Stimulated activated CD8-positive, alpha-beta memory T cell treated with anti-CD3 and anti-CD28 coated beads, Interleukin-12 subunit alpha, Interleukin-12 subunit beta, amount 100 ng/mL, for 1 hour (primary cell): ENCODE measurements at regions not wholly inside any gene's neighbourhood (a gene's known extent, or its start where the extent isn't known, plus 50 kb on each side); places are given as distances from the start of the nearest gene placed in this dataset.

Experiments
- DNase-seq: peaks from one replicate; pipeline ENCODE4 v3.0.0-alpha.2; 2020; ENCODE audit warnings: low read depth

- DNase-seq: no peak
Observed at GRCh38 chr18:68114989-68115388, 598.5 kb upstream of the DSEL start.

DNA sequence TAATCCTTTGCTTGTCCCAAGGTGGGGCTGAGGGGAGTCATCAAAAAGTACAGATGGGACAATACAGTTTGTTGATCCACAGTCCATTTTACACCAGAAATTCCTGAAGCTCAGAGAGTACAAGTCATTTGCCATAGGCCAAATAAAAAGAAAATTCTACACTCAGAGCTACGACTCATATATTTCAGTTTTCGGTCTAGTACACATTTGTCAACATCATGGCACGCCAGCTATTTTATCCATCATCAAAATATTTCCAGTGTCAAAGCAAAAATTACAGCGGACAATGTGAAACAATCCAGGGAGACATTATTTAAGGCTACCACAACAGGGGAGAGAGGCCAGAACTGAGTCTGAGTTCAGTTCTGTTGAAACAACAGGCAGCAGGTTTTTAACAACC lies 587.5 kb upstream of the DSEL start:
- no peak for DNase-seq

DNA sequence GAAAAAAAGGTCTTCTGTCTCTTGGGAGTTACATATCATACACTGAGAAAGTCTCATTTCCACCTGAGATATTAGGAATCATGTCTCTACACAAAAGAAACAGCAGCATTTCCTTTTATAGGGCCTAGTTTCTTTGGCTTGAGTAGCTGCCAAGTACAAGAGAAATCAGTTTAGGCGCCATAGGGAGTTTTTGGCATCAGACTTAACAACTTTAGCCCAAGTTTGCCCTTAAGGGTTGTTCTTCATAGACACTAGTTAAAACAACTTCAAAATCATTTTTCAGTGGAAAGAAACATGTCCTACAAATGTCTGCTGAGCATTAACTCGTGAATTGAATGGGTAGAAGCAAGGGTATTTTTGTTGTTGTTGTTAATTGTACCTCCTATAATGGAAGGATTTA lies 587.0 kb upstream of the DSEL start:
- no peak for DNase-seq

DNA sequence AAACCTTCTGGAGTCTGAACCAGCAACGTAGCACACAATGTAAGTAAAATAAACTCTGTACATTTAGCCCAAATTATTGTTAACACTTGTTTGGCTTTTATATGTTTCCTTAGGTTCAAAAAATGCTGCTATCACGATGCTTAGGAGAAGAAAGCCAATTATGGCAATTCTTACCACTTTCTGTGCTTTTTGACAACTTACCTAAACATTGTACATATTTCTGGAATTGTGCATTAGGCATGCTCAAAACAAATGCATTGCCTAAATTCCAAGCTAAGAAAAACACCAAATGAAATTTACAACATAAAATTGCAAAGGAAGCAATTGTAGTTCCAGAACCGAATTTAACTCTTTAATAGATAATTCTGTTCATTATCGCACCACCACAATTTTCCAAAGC lies 585.6 kb upstream of the DSEL start:
- no peak for DNase-seq

DNA sequence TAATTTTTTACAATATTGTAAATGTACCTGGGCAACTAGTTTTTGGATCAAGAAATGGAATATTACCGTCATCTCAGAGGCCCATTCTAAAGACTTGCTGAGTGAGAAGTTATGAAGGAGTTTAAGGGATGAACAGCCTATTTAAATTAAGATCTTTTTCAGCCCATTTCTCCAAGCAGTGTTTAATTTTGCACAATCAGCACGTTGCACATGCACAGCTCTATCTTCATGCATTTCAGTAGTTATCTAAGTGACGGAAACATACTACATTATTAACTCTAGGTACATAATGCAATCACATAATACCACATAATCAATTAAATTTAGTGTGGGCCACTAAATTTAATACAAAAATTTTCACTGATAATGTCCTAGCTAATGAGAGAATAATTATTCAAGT lies 582.1 kb upstream of the DSEL start:
- DNase-seq: no peak

DNA sequence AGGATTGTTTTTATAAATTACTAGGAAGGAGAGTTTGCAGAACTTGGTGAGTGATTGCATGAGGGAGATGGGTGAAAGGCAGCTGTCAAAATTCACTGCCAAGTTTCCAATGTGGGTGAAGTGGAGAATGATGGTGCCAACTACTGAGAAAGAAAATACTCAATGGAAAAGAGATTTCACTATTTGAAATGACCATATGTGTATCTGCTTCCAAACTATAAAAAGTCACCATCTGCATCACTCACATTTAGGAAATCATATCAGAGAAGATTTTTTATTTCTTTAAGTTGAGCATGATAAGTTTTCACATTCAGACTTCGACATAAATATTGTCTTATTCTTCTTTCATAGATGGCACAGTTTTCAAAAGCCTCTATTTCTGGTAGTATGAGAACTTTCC lies 570.0 kb upstream of the DSEL start:
- no peak for DNase-seq

GRCh38 chr18:68085251-68085650 lies 568.7 kb upstream of the DSEL start:
- no peak for DNase-seq

GRCh38 chr18:68083776-68084175 lies 567.3 kb upstream of the DSEL start:
- DNase-seq: no peak

DNA sequence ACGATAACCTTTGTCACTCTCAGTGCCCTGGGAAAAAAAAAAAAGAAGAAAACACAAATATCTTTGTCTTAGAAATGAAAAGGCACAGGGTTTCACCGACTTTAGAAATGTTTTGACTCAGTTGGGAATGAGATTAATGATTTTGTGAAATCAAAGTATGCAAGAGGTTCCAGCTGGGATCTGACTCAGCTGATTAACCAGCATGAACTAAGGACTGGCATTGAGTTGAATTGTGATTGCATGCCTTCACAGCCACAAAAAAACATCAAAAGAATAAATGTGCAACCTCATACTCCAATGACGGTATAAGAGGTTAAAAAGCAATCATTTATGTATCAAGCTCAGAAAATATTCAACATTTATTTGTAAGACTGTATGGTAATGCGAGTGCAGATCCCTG lies 566.6 kb upstream of the DSEL start:
- DNase-seq: no peak

DNA sequence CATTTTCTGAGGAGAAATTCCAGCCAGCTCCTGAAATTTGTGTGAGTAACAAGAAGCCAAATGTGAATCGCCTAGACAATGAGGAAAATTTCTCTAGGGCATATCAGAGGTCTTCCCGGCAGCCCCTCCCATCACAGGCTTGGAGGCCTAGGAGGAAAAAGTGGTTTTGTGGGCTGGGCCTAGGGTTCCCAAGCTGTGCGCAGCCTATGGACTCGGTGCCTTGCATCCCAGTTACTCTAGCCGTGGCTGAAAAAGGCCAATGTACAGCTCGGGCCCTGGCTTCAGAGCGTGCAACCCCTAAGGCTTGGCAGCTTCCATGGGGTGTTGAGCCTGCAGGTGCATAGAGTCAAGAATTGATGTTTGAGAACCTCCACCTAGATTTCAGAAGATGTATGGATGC lies 556.2 kb upstream of the DSEL start:
- no peak for DNase-seq

DNA sequence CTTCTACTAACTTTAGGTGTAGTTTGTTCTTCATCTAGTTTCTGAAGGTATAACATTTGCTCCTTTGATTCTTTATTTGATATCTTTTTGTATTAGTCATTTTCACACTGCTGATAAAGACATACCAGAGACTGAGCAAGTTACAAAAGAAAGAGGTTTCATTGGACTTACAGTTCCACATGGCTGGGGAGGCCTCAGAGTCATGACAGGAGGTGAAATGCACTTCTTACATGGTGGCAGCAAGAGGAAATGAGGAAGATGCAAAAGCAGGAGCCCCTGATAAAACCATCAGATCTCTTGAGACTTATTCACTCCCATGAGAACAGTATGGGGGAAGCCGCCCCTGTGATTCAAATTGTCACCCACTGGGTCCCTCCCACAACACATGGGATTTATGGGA lies 544.4 kb upstream of the DSEL start:
- no peak for DNase-seq

GRCh38 chr18:68056936-68057335 lies 540.4 kb upstream of the DSEL start:
- DNase-seq: no peak

- no peak for DNase-seq
Observed at GRCh38 chr18:68054669-68055068, 538.1 kb upstream of the DSEL start.

DNA sequence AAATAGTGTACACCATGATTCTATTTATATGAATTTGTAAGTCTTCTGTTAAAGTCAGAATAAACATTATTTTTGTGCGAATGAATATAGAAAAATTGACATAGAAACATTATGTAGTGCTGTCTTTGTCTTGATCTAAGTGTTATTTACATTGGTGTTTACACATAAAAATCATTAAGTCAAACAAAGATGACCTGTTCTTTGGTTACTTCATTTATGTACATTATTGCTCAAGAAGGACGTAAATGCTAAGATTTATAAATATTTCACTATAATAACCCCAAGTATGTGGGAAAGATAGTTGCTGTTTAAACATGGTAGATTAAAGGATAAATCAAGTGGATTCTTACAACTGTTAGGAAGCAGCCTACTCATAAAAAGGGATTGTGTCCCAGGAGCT lies 536.8 kb upstream of the DSEL start:
- DNase-seq: no peak

GRCh38 chr18:68041327-68041726 lies 524.8 kb upstream of the DSEL start:
- no peak for DNase-seq

DNA sequence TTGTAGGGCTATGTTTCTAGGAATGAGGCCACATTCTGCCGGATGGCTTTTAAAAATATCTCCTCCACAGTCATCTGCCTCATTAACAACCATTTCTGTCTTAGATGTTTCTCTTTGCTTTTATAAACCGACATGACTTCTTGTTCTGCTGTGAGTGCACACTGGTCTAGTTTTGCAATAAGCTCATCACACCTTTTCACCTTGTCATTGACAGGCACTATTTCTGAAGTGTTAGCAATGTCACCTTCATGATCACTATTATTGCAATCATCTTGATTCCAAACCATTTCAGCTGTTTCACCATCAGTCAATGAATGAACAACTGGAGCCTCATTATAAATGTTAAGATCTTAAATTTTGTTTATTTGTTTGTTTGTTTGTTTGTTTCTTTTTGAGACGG lies 523.7 kb upstream of the DSEL start:
- DNase-seq: no peak

- DNase-seq: no peak
Observed at GRCh38 chr18:68035774-68036522, 519.4 kb upstream of the DSEL start.

- no peak for DNase-seq
Observed at GRCh38 chr18:68034296-68034695, 517.8 kb upstream of the DSEL start.

DNA sequence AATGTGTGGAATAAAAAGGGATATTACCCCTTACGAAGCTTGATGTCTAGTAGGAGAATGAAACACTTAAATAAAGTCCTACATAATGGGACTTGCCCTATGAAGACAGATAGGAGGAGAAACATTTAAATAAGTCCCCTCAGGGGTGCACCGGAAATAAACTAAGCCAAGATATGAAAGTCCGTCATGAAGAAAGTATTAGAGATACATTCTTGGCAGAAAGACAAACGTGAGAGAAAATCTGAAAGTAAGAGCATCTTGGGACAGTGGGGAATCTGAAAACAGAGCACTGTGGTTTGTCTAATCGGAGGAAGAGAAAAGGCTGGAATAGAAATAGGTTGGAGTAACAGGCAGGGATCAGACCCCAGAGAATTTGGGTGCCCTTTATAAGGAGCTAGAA lies 516.9 kb upstream of the DSEL start:
- no peak for DNase-seq

GRCh38 chr18:68024716-68025115 lies 508.2 kb upstream of the DSEL start:
- no peak for DNase-seq

GRCh38 chr18:68017385-68017784 lies 500.9 kb upstream of the DSEL start:
- DNase-seq: no peak

GRCh38 chr18:67997496-67997895 lies 481.0 kb upstream of the DSEL start:
- DNase-seq: no peak

DNA sequence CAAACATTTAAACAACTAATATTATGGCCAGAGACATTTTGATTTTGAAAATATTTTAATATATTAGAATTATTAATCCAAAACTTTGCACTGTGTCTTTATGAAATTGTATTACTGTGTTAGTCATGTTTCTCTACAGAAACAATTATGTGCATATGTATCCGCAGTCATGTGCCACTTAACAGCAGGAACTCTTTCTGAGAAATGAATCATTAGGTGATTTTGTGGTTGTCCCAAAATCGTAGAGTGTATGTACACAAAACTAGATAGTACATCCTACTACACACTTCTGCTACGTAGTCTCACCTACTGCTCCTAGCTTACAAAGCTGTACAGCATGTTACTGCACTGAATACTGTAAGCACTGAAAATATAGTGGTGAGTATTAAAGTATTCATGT lies 479.2 kb upstream of the DSEL start:
- DNase-seq: no peak

- DNase-seq: no peak
Observed at GRCh38 chr18:67980241-67980640, 463.7 kb upstream of the DSEL start.
